NOMO-1 treated with DMSO at 0.1 percent for 48 hours (cell line): ENCODE measurements at regions not wholly inside any gene's neighbourhood (a gene's known extent, or its start where the extent isn't known, plus 50 kb on each side); places are given as distances from the start of the nearest gene placed in this dataset.

Experiments used
- DNase-seq: peaks from one replicate; lab custom pipeline; 2025; ENCODE audit not compliant: unreplicated experiment; lab: John Stamatoyannopoulos, UW

DNA sequence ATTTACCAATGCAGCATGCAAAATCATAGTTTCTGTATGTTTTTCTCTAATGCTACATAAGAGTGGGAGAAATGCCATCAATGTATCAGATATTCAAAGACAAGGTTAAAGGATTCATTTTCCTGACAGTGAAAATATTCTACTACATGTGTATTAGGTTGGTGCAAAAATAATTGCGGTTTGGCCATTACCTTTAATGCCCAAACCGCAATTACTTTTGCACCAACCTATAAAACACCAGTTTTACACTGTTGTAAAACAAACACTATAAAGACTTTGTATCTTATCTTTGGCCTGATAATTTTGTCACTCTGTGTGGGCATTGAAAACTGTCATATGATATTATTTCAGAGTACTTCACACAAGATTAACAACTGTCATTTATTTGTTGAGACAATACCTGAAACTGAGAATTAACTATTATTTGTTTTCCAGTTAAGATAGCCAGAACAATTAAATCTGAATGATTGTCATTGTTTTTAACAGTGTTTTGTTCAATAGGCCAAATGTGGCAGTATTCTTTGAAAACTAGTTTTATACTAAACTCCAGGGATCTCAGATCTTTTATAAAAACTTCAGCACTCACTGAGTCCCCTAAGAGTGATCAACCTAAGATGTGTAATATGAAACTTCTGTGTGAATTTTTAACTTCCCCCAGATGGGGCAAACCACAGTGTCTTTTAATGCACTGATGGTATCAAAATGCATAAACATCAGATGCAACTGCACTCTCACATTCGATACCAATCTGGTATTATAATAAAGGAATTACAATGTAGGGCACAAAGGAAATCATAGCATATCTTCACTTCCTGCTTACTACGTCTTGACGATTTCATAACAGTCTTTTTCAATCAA is 53.8 kb upstream of the FBN2 start:
- no peak for DNase-seq

DNA sequence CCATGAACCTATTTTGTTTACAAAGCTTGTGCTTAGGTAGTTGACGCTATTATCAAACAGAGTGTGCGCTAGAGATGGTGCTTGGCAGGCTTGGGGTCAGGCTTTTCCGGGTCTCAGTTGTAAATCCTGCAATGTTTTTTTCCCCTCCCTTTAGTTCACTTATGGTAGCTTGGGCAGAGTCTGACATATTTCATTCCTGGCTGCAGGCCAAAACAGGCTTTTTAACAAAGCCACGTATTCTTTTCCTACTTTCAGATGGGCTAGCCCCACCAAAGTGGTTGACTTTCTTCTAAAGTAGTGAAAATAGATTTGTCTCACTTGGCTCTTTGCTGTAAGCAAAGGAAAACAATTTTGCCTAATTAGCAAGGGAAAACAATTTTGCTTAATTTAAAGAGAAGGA is 58.0 kb upstream of the FBN2 start:
- DNase-seq = no peak

GRCh38 chr5:128597156-128597555 is 59.1 kb upstream of the FBN2 start:
- DNase-seq = no peak

- DNase-seq = no peak
These were observed 75.1 kb upstream of the FBN2 start for GRCh38 chr5:128613128-128613527.

- DNase-seq = no peak
These were observed 75.7 kb upstream of the FBN2 start for GRCh38 chr5:128613766-128614165.

DNA sequence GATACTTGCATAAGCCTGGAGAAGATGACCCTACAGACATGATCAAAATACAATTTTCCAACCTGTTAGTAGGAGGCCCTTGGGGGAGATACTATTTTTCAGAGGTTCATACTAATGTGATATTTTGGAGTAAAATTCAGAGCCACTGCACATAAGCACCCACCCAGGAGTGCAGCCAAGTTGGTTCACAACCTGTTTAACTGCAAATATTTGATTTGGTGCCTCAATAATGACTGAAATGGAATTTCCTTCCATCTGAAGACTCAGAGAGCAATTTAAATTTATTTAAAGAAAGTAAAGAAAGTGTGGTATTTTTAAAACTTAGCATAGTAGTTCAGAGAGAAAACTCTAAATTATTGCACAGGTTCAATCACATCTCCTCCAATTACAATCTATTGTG is 77.5 kb upstream of the FBN2 start:
- no peak for DNase-seq

- DNase-seq = no peak
These were observed 88.6 kb upstream of the FBN2 start for GRCh38 chr5:128626536-128627090.

GRCh38 chr5:128627939-128628338 is 89.9 kb upstream of the FBN2 start:
- no peak for DNase-seq

DNA sequence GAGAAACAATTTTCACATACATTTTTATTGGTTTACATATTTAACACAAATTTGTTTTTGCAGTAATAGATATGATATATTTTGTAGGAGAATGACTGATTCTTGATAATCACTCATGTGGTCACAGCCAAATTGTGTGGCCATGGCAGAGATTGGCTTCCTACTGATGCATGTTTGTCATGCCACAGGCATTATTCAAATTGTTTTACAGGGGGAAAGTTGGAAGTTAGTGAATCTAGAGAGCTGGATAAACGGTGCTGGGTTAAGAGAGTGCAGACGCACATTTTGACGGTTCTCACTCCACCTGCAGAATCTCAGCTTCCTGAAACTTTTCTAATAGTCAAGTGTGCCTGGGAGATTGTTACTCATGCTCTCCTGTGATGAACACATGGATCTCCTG is 91.1 kb upstream of the FBN2 start:
- no peak for DNase-seq

GRCh38 chr5:128630121-128630520 is 92.1 kb upstream of the FBN2 start:
- no peak for DNase-seq

DNA sequence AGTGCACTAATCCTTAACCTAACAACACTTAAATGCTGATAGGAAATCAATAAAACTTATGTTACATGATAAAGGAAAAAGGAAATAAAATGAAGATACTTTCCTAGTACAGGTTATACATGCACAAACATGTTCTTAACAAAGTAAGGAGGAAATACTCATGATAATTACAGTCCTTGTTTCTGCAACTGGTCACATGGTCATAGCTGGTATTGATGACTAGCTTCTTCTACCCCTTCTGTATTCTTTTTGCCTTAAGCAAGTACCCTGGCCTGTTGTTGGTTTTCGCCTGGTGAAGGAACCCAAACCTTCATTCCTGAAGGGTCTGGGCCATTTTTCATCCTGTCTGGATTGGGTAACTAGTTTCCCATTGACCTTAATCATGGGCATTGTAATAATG is 93.7 kb upstream of the FBN2 start:
- DNase-seq = no peak

- no peak for DNase-seq
These were observed 94.2 kb upstream of the FBN2 start for GRCh38 chr5:128632264-128632663.

- no peak for DNase-seq
These were observed 95.9 kb upstream of the FBN2 start for GRCh38 chr5:128633901-128634300.

DNA sequence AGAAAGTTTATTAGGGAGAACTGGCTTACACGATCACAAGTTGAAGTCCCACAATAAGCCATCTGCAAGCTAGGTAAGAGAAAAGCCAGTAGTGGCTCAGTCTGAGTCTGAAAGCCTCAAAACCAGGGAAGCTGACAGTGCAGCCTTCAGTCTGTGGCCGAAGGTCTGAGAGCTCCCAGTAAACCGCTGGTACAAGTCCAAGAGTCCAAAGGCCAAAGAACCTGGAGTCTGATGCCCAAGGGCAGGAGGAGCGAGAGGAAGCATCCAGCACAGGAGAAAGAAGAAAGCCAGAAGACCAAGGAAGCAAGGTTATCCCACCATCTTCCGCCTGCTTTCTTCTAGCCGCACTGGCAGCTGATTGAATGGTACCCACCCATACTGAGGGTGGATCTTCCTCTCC is 97.3 kb upstream of the FBN2 start:
- DNase-seq = no peak

GRCh38 chr5:128636361-128636760 is 98.3 kb upstream of the FBN2 start:
- no peak for DNase-seq

GRCh38 chr5:128637031-128637430 is 99.0 kb upstream of the FBN2 start:
- DNase-seq = no peak

- no peak for DNase-seq
These were observed 103.8 kb upstream of the FBN2 start for GRCh38 chr5:128641861-128642260.

DNA sequence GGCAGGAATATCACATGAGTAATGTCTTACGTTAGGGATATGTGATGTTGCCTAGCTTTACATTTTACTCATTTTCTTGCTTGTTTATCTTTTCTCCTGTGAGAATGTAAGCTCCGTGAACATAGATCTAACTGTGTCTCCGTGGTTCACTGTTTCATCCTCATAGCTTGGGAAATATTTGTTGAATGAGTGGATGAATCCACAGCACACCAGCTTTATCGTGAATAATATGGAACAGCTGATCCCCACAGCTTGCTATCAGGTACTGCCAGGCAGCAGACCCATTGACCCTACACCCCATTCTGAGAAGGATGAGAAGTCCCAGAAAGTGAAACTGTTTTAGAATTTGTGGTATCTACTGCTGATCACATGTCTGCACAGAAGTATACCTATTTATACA is 106.8 kb upstream of the FBN2 start:
- DNase-seq = no peak

GRCh38 chr5:128645581-128645980 is 107.5 kb upstream of the FBN2 start:
- DNase-seq = no peak

DNA sequence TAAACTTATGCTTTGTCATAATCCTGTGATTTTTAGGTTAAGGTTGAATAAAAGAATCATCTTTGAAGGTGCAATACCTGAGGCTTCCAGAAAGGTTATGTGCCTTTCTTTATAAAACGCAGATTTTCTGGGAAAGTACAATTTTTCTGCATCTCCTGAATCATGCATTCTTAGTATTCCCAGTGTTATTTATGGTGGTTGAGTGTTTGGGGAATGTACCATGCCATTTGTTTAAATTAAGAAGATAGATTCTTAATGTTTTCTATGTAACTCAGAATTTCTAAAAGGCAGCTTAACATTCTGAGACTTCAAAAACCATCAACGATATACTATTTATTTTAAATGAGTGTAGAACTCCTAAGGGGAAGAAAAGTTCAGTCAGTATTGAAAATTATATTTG is 108.1 kb upstream of the FBN2 start:
- no peak for DNase-seq

GRCh38 chr5:128649192-128649591 is 111.1 kb upstream of the FBN2 start:
- no peak for DNase-seq

GRCh38 chr5:128662997-128663396 is 125.0 kb upstream of the FBN2 start:
- no peak for DNase-seq
